HG03039 (cell line): ENCODE measurements at regions not wholly inside any gene's neighbourhood (a gene's known extent, or its start where the extent isn't known, plus 50 kb on each side); places are given as distances from the start of the nearest gene placed in this dataset.
"Not testable (repeated sequence)": the region's sequence is repeated elsewhere in the genome, so short reads cannot be mapped to it uniquely, and the experiment has no call there.

ENCODE experiments used
- ATAC-seq: cut with Tn5 transposase; IDR thresholded peaks from one replicate; pipeline ENCODE4 v1.9.1; 2021; ENCODE audit warnings: mild to moderate bottlenecking, moderate library complexity; ENCODE audit not compliant: unreplicated experiment

DNA sequence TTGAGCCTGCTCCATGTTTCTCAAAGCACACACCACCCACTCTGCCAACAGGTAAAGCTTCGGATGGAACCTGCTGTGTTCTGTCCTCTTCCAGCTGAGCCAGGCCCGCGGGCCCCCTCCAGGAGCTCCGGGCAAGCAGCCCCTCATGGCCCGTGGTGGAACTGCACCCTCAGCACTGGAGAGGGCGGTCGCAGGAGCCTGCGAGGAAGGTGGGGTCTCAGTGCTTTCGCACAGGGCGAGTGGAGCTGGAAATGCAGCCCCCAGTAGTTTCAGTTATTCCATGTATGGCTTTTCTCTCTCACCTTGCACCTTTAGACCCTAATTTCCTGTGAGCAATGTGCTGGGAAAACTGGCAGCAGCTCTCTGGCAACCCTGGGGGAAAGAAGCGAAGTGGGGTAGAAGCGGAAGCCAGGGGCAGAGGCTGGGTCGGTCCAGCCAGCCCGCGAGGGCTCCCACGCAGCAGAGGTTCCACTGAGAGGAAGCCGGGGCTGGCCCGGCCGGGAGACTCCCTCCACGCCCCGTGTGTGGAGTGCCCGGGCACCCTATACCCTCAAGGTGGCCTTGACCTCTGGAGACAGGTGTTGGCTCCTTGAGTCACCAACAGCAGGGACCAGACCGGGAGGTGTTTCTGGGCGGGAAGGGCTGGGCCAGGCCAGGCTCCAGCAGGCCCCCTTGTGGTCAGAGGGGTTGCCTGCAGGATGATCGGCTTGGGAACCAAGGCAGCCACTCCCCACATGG is 119.9 kb upstream of the TMEM45B start:
- peak; percentile 72 for ATAC-seq

DNA sequence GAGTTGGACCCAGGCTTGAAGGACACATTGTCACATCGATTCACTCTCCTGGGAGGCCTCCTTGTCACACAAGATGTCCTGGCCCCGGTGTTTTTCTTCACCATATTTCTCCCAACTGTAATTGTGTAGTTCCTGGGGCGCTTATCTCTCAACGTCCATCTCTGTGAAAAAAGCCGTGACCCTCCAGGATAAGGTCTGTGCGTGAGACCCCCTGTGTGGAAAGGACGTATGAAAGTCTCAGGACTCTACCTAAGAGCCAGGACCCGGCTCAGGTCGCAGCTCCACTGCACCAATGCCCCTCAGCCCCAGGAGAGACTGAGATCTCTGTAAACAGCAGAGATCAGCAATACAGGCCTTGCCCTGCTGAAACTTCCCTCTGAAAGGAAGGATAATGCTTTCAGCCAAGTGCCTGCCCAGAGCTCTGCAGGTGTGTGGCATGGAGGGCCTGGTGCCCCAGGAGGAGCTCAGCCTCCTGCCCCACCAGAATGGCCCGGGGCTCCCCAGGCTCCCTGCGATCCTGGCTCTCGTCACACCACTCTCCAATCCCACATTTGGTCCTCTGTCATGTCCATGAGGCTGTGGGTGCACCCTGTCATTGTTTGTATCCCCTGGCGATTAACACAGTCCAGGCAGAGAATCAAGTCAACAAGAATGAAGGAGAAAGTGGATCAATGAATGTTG is 119.2 kb upstream of the TMEM45B start:
- ATAC-seq = no peak

DNA sequence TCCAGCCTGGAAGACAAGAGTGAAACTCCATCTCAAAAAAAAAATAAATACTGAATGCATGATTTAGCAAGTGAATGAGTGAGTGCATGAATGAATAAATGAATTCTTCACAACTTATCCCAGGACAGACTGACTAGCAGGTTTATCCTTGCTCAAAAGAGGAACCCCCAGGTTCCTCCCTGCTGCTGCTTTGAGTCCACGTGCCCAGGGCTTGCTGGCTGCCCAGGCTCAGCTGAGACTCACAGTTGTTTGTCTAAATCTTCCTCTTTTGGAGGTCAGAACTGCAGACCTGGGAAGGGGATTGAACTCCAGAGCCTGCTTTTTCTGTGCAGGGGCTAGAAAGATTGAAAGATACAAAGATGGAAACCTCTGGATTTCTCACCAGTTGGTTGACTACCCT is 117.4 kb upstream of the TMEM45B start:
- no peak for ATAC-seq

DNA sequence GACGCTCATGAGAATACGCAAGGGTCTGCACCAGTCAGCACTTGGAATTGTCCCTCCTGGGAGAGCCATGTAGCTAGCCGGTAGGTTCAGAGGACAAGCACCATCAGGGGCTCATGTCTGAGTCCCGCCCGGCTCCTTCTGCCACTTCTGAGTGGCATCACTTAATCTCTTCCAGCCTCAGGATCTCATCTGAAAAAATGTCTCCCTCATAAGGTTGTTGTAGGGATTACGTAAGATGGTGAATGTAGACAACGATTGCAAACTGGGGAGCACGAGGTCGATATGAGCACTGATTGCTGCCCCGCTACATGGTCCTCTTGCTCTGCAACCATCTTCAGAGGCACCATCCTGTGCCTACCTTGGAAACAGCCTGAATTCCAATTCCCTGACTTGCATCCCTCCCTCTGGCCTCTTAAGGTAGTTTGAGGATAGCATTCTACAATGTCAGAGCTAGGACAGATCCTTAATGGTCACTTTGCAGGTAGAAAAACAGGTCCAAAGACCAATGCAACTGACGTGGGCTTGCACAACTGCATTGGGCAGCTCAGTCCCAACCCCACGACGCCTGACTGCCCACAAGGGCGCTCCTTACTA is 115.8 kb upstream of the TMEM45B start:
- ATAC-seq = no peak

DNA sequence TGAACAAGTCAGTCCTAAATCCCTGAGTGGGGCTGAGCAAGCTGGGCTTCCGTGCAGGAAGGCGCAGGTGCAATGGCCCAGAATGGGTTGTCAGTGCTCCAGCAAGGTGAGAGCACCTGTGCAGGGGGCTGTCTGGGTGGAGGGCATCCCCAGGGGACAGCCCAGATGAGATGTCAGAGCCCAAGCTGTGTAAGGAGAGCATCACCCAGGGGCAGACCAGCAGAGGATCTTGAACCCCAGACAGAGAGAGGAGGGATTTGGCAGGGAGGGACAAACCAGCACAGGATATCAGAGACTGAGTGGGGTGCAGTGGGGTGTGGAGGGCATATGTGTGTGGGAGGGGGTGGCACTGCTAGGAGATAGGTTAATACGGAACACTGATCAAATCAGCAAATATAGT is 114.9 kb upstream of the TMEM45B start:
- no peak for ATAC-seq

DNA sequence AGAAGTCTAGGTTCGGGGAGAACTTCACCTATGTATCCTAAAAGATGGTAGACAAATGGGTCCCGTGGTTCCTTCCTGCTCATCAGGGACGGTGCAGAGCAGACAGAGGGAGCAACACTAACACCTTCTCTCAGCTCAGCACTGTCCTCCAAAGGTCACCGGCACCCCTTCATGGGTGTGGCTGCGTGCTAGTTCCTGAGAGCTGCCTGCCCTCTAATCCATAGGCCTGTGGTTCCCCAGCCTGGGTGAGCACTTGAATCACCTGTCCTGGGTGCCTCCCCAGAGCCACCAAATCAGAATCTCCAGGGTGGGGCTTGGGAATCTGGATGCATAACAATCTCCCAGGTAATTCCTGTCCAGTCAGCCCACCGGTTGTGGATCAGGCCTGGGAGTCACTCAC is 113.9 kb upstream of the TMEM45B start:
- ATAC-seq = no peak

DNA sequence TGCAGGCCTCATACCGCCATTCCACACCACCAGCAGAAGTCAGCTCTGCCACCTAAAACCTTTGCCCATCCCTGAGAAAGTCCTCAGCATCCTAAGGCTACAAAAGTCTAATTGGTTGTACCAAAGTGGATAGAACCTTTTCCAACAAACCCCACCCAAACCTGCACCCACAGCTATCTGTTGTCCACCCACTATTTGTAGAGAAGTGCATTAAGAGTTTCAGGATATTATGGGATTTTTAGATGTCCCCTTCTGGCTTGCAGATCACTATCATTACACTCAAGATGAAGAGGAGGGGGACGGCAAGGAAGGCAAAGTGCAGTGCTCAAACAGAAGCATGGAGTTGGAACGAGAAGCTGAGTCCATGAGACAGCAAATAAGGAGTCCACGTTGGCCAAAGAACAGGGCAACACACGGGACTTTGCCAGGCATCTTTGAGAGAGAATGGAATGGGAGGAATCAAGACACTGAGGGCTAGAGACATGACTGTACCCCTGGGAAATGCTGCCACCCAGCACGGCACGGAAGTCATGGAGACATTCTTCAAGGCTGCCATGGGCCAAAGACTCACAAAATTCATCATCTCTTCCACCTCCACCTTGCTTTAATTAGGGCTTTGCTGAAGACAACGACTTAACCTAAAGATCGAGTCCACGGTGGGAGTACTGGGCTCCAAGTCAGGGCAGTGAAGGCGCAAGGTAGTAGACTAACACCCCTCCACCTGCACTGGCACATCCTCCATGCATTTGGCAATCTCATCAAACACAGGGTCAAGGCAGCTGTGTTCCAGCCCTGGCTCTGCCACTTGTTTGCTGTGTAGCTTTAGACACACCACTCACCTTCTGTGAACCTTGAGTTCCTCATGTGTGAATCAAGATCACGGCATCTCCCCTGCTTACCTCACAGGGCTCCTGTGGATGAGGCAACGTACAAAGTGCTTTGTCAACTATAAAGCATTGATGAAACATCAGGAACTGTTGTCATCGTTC is 112.9 kb upstream of the TMEM45B start:
- no peak for ATAC-seq

DNA sequence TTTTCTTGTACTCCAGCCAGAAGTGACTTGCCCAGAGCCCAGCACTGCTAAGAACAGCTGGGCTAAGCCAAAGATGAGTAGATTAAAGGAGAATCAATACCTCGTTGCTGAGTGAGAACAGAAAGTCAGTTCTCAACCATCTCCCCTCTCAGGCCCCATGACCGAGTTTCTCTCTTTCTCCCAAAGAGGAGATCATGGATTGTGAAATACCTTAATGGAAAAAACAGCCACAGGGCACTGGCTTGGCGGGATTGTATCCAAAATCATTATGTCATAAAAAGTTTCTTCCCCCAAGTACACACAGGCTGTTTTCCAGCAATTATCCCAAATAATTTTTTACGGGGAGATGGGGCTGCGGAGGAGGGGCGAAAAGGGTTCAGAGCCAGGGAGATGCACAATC is 111.8 kb upstream of the TMEM45B start:
- ATAC-seq = no peak

DNA sequence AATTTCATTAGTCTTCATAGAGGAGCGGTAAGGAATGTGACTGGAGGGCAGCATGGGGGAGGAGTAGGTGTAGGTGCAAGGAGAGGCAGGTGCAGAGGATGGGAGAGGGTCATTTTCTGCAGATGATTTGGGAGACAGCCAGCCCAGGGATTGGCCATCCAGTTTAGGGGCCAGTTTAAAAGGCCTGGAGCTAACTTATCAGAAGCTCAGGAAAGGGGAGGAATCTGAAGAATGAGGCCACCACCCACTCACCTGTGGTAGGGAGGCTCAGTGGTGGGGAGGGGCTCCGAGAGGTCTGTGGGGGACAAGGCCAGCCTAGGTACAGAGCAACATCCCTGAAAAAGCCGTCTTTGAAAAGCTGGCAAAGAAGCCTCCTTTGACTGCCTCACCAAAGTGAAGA is 110.8 kb upstream of the TMEM45B start:
- no peak for ATAC-seq

DNA sequence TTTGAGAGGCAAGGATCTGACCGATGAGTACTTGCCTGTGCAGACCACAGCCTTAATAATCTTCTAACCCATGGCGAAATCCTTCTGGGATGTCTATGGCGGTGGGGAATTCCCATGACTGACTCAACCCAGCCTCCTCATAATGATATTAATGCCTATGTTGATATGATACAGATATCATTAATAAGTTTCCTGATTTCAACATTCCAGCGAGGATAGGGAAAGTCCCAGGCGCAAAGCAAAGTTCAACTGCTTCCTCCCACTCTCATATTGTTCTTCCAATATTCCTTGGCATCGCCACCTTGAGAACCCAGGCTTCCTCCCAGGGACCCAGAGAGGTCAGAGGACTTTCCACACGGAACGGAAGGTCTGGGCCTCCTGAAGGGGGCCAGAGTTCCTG is 110.3 kb upstream of the TMEM45B start:
- ATAC-seq = no peak

DNA sequence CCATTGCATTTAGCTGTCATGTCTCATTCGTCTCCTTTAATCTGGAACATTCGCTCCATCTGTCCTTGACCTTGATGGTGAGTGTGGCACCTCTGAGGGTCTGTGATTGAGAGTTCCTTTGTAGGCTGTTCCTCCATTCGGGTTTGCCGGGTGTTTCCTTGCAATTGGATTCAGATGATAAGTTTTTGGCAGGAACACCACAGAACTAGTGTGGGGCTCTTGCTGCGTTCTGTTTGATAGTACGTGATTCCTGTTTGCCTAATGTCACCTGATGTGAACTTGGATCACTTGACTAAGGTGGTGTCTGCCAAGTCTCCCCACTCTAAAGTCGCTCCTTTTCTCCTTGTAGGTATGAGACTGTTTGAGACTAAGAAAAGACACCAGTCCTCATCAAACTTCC is 109.7 kb upstream of the TMEM45B start:
- no peak for ATAC-seq

DNA sequence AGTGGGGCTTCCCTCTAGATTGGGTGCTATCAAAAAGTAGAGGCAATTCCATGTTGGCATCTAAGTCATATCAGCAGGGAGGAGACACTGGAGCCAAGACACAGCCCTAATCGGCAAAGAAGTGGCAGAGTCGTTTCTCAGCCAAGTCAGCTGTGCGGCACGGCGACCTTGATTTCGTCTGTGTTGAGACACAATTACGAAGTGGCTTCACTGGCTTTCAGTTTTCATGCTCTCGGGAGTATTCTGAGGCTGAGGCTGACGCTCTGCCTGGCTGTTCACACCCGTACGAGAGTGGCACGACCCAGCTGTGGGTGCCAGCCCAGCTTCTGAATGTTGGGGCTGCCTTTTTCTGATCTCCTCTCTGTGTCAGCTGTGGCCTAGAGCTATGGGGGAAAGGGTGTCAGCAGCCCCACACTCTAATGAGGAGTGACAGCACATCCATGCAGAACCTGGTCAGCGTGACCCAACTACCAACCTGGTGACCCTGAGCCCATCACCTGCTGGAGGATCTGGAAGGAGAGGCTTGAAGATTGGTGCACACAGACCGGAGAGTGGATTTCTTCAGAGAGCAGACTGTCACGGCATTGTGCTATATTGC is 105.7 kb upstream of the TMEM45B start:
- ATAC-seq = no peak

DNA sequence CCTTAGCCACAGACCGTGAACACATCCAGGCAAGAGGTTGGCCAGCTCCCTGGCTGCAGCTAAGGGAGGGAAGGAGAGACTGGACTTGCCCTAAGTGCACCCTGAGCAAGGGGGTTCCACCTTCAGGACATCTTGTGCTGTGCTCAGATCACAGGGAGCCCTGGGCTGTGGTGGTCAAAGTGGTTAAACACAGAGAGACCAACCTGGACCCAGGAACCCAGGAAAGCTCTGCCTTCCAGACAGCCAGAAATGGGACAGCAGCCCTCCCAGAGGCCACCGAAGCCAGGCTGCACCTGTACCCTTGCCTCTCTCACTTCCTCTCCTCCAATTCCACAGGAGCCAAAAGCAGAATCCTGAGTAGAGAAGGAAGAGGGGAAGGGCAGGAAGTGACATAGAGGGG is 105.2 kb upstream of the TMEM45B start:
- no peak for ATAC-seq

DNA sequence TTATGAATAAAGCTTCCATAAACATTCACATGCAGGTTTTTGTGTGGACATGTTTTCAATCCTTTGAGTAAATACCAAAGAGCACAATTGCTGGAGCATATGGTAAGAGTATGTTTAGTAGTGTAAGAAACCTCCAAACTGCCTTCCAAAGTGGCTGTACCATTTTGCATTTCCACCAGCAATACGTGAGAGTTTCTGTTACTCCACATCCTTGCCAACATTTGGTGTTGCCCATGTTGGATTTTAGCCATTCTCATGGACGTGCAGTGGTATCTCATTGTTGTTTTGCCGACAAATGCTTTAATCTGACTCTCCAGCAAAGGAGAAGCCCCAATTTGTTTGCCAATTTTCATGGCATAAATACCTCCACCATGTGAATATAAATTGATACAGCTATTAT is 103.9 kb upstream of the TMEM45B start:
- no peak for ATAC-seq

DNA sequence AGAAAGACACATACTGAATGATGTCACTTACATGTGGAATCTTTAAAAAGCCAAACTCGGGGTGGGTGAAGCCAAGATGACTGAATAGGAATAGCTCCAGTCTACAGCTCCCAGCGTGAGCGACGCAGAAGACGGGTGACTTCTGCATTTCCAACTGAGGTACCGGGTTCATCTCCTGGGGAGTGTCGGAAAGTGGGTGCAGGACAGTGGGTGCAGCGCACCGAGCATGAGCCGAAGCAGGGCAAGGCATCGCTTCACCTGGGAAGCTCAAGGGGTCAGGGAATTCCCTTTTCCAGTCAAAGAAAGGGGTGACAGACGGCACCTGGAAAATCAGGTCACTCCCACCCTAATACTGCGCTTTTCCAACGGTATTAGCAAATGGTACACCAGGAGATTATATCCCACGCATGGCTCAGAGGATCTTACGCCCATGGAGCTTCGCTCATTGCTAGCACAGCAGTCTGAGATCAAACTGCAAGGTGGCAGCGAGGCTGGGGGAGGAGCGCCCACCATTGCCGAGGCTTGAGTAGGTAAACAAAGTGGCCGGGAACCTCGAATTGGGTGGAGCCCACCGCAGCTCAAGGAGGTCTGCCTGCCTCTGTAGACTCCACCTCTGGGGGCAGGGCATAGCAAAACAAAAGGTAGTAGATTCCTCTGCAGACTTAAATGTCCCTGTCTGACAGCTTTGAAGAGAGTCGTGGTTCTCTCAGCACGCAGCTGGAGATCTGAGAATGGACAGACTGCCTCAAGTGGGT is 103.0 kb upstream of the TMEM45B start:
- not testable (repeated sequence) for ATAC-seq

DNA sequence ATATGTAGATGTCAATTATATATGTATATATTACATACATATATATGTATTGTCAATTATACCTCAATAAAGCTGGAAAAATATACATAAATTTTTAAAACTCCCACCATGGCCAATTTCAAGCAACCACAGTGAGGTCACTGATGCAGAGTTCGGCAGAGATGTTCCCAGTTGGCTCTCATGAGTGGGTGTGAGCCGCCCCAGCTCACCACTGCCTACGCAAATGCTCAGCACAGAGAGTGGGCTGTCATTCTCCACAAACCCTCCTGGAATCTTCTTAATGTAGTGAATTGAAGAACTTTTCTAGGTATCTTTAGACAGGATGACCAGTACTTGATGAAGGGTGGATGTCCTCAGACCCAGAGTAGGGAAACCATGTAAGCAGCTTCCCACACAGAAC is 96.6 kb upstream of the TMEM45B start:
- no peak for ATAC-seq

DNA sequence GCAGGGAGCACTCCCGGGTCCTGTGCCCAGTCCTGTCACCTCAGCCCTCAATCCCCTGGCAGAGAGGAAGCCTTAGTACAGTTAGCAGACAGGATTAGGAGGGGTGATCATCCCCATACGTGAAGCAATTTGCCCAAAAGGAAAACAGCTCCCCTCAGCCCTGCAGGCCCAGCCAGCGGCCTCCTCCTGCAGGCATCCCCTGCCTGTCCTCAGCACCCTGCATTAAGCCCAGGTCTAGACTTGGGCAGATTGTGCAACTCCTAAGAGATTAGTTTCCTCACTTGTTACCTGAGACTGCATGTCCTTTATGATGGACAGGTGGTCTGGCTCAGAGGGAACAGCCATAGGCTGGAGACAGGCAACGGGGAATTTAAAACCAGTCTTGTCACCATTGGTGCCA is 95.5 kb upstream of the TMEM45B start:
- ATAC-seq = no peak

DNA sequence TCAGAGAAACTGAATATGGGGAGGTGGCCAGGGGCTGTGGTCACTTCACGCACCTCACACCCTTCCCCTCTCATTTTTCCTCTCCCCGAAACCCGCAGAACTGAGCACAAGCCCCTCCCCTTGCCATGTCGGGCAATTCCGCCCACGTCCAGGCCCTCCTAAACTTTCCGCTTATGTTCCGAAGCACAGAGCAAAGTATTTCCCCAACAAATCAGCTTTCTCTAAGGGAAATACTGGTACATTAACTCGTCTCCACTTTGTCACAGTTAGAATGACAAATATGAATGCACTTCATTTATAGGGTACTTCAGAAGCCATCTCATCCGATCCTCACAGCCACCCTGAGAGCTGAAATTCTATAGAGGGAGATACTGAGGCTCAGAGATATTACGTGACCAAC is 94.7 kb upstream of the TMEM45B start:
- no peak for ATAC-seq

DNA sequence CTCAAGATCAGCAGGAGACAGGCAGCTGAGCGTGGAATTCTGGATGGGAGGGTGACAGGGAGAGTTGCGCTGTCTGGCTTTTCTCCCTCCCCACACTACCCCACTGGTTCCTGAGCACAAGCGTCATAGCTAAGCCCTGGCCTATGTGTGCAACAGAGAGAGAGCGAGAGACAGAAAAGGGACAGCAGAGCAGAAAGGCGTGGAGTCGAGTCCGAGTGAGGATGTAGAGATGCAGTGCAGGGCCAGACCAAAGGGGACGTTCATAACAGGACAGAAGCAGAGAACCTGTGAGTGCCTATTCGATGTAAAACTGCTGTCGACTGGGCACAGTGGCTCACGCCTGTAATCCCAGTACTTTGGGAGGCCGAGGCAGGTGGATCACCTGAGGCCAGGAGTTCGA is 94.0 kb upstream of the TMEM45B start:
- no peak for ATAC-seq

DNA sequence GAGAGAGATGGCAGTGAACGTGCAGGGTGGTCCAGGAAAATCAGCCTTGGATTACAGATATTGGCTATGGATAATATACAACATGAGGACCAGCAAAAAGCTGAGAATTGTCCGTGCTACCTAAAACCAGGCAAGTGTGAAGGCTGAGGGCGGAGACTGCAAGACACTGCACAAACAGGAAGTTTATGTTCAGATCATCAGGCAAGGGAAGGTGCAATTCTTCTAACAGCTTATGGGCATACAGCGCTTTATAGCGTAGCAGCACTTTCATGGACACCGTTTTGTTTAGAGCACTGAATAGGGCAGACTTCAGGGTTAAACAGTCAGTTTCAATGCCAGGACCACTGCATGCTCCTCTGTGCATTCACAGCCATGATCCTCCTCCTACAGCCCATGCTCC is 93.1 kb upstream of the TMEM45B start:
- ATAC-seq = no peak
